ENCODE measurements at regions not wholly inside any gene's neighbourhood (a gene's known extent, or its start where the extent isn't known, plus 50 kb on each side); places are given as distances from the start of the nearest gene placed in this dataset.

GRCh38 chr3:18556001-18556408 is 130.9 kb upstream of the SATB1 start:
- FAIRE-seq: no peak
- CTCF ChIA-PET (ENCODE audit: partially characterized antibody): interaction anchor here (0.6 to 2.2 kb wide), 4 partner anchors 64 to 618 kb away, joined by 3 to 6 read pairs (median 3); no protein-coding TSS in a partner anchor

More at GRCh38 chr3:18556001-18556408, 130.9 kb upstream of the SATB1 start:
- TF ChIP-seq CHD1 (IDR thresholded peaks at IDR 0.05; ENCODE audit: low read depth, low read length) (no peak), ATF3 (IDR thresholded peaks at IDR 0.05; ENCODE audit: insufficient read depth, low read depth, low read length) (no peak), E2F6 (IDR thresholded peaks at IDR 0.05) (no peak), GABPA (IDR thresholded peaks at IDR 0.05; ENCODE audit: borderline replicate concordance, insufficient read depth, low read length) (no peak), POLR2AphosphoS5 (IDR thresholded peaks at IDR 0.05; ENCODE audit: low read depth, low read length) (no peak), BACH1 (IDR thresholded peaks at IDR 0.05; ENCODE audit: low read length) (no peak)
- no peak overlapping the region for H3K56ac ChIP-seq (replicated peaks; ENCODE audit: insufficient read length, low read depth, low read length)
- DNase-seq (ENCODE audit: low read depth in 1 of 2, low spot score in 2 of 2): no peak
- no peaks in the 10 kb centered on the region for H3K23me2 ChIP-seq (ENCODE audit: low read depth, low read length)
- no peak overlapping the region for H2AFZ ChIP-seq (ENCODE audit: low read length)
- H3K4ac ChIP-seq (replicated peaks; ENCODE audit: insufficient read length, low read depth, low read length): no peak overlapping the region
- H2BK120ac ChIP-seq (replicated peaks; ENCODE audit: low read depth, low read length): no peak overlapping the region
- no peak overlapping the region for H3K4me2 ChIP-seq (ENCODE audit: insufficient read depth in 1 of 2, low read depth in 2 of 2, low read length in 2 of 2)
- no peaks in the 10 kb centered on the region; a peak in 1 of 7 replicates for H3K27me3 ChIP-seq (replicated peaks in 1 of 4; ENCODE audit: control insufficient read depth in 3 of 4, extremely low read depth in 1 of 4, insufficient read depth in 3 of 4, low read length in 3 of 4)
- H4K5ac ChIP-seq (ENCODE audit: insufficient read length, low read depth, low read length): no peak overlapping the region
- H3K36me3 ChIP-seq (ENCODE audit: control insufficient read depth in 2 of 4, insufficient read depth in 4 of 4, low read length in 3 of 4): no peaks in the 10 kb centered on the region
- H3K18ac ChIP-seq (ENCODE audit: extremely low read depth, low read length): no peak overlapping the region
- no peak overlapping the region for H2BK20ac ChIP-seq (ENCODE audit: low read length)
- no peak overlapping the region for H3K27ac ChIP-seq (ENCODE audit: low read depth, low read length)
- WGBS, 2 experiments (ENCODE audit: extremely low coverage in 1 of 2, insufficient coverage in 1 of 2, insufficient read length in 1 of 2, insufficient replicate concordance in 2 of 2, low coverage in 1 of 2, low lambda C conversion rate in 2 of 2, missing lambda C conversion rate in 1 of 2): 97% methylated on average over 3 of the region's 3 CpGs; no CpG with 5 or more reads in 1 of the 2 experiments
- H2AK5ac ChIP-seq (ENCODE audit: low read depth, low read length): no peak overlapping the region
- no peak overlapping the region for H3K23ac ChIP-seq (ENCODE audit: insufficient read length)
- no peak overlapping the region for H2BK15ac ChIP-seq (ENCODE audit: low read length)
- peaks cover 0 to 5% (median 0%) of the 10 kb centered on the region in 4 experiments; a peak in 1 of 7 replicates for H3K4me1 ChIP-seq (replicated peaks in 1 of 4; ENCODE audit: control insufficient read depth in 3 of 4, insufficient read depth in 4 of 4, low read length in 3 of 4)
- no peak overlapping the region for H4K8ac ChIP-seq (ENCODE audit: extremely low read depth, insufficient read depth, low read length)
- H3K9ac ChIP-seq (replicated peaks in 1 of 4; ENCODE audit: extremely low read depth in 1 of 4, low read depth in 3 of 4, low read length in 3 of 4): no peak overlapping the region
- H4K20me1 ChIP-seq (replicated peaks in 1 of 2; ENCODE audit: control insufficient read depth in 1 of 2, insufficient read depth in 2 of 2, low read length in 2 of 2): no peaks in the 10 kb centered on the region
- no peak overlapping the region for H2BK5ac ChIP-seq (ENCODE audit: low read depth, low read length)
- no peaks in the 10 kb centered on the region for H3K79me1 ChIP-seq (ENCODE audit: low read depth, low read length)
- H2BK12ac ChIP-seq (ENCODE audit: low read depth, low read length): no peak overlapping the region
- POLR2A ChIA-PET (ENCODE audit: partially characterized antibody): no interaction called here
- no peak overlapping the region for H3K4me3 ChIP-seq (ENCODE audit: extremely low read depth in 1 of 4, insufficient read depth in 2 of 4, low read depth in 3 of 4, low read length in 4 of 4)
- H3K9me3 ChIP-seq (ENCODE audit: insufficient read depth in 2 of 2, low read depth in 1 of 2, low read length in 1 of 2): no peaks in the 10 kb centered on the region
- H3K79me2 ChIP-seq (ENCODE audit: control insufficient read depth in 1 of 2, insufficient read depth in 2 of 2, low read length in 2 of 2): no peaks in the 10 kb centered on the region
- no peak overlapping the region for H3K14ac ChIP-seq (ENCODE audit: insufficient read length)
- no peak overlapping the region for H4K91ac ChIP-seq (replicated peaks; ENCODE audit: insufficient read length, low read length)

All from H1 (cell line).